ENCODE measurements at regions not wholly inside any gene's neighbourhood (a gene's known extent, or its start where the extent isn't known, plus 50 kb on each side); places are given as distances from the start of the nearest gene placed in this dataset.

- TF ChIP-seq CHD2 (IDR thresholded peaks at IDR 0.05; ENCODE audit: low read length, partially characterized antibody) (no peak), NRF1 (IDR thresholded peaks at IDR 0.05; ENCODE audit: low read depth, low read length) (no peak), MAX (IDR thresholded peaks at IDR 0.05; ENCODE audit: low read depth) (no peak)
Observed at GRCh38 chr3:146895026-146895749, 290.0 kb upstream of the PLSCR5 start (continued).

GRCh38 chr3:146894406-146894805, 289.3 kb upstream of the PLSCR5 start:
- H3K36me3 ChIP-seq (replicated peaks in 1 of 2; ENCODE audit: control insufficient read depth in 1 of 2, insufficient read depth in 2 of 2, low read length in 1 of 2): no peaks in the 10 kb centered on the region
- no peaks in the 10 kb centered on the region for H3F3A ChIP-seq (replicated peaks; ENCODE audit: insufficient read depth)
- POLR2A ChIA-PET: no interaction called here
- H4K20me1 ChIP-seq (ENCODE audit: insufficient read depth): no peaks in the 10 kb centered on the region
- H3K9ac ChIP-seq: no peak overlapping the region
- CTCF ChIA-PET: no interaction called here
- H3K27ac ChIP-seq (ENCODE audit: low read depth in 2 of 2, low read length in 1 of 2): no peak overlapping the region
- H3K79me2 ChIP-seq (ENCODE audit: insufficient read depth): no peaks in the 10 kb centered on the region
- H3K9me3 ChIP-seq: no peaks in the 10 kb centered on the region
- no peaks in the 10 kb centered on the region for H3K4me1 ChIP-seq (ENCODE audit: control insufficient read depth in 1 of 2, insufficient read depth in 2 of 2, low read depth in 1 of 2, low read length in 1 of 2)
- DNase-seq: no peak
- H3K4me2 ChIP-seq: no peak overlapping the region
- TF ChIP-seq REST (IDR thresholded peaks at IDR 0.05; ENCODE audit: low read depth, low read length) (no peak), SIN3A (IDR thresholded peaks at IDR 0.05; ENCODE audit: borderline replicate concordance, low read depth, low read length) (no peak), RCOR1 (IDR thresholded peaks at IDR 0.05; ENCODE audit: low read length) (no peak), IRF3 (IDR thresholded peaks at IDR 0.05; ENCODE audit: low read depth, low read length) (no peak), YY1 (IDR thresholded peaks at IDR 0.05; ENCODE audit: low read depth) (no peak), TEAD4 (IDR thresholded peaks at IDR 0.05; ENCODE audit: borderline replicate concordance, insufficient read depth) (no peak), MXI1 (IDR thresholded peaks at IDR 0.05; ENCODE audit: low read depth, low read length) (no peak), ZBTB33 (IDR thresholded peaks at IDR 0.05; ENCODE audit: borderline replicate concordance, low read depth) (no peak), GABPA (IDR thresholded peaks at IDR 0.05; ENCODE audit: low read depth) (no peak), TAF1 (IDR thresholded peaks at IDR 0.05; ENCODE audit: borderline replicate concordance, low read depth, low read length) (no peak), GATA2 (CRISPR knock-in tag; IDR thresholded peaks at IDR 0.05) (no peak), PBX3 (IDR thresholded peaks at IDR 0.05) (no peak)
- H2AFZ ChIP-seq (ENCODE audit: low read depth): no peak overlapping the region
- no peaks in the 10 kb centered on the region for H3K9me2 ChIP-seq
- peaks cover 4% of the 10 kb centered on the region; the same call in 1 of the 2 replicates for H3K27me3 ChIP-seq (ENCODE audit: insufficient read depth)
- H3K4me3 ChIP-seq (ENCODE audit: low read depth in 2 of 2, low read length in 1 of 2): no peak overlapping the region
- 0% methylated on average over 1 of the region's 1 CpG for WGBS (ENCODE audit: low lambda C conversion rate)

Measured in SK-N-SH (cell line).